Ishikawa (cell line): ENCODE measurements at regions not wholly inside any gene's neighbourhood (a gene's known extent, or its start where the extent isn't known, plus 50 kb on each side); places are given as distances from the start of the nearest gene placed in this dataset.

Experiments used
- CEBPB ChIP-seq: IDR thresholded peaks from 2 replicates; pipeline ENCODE4 v1.6.1; 2012
- CREB1 ChIP-seq: IDR thresholded peaks from 2 replicates; pipeline ENCODE4 v1.6.1; 2012; ENCODE audit warnings: low read depth
- EGR1 ChIP-seq: IDR thresholded peaks from 2 replicates; pipeline ENCODE4 v1.6.1; 2012
- EP300 ChIP-seq: IDR thresholded peaks from 2 replicates; pipeline ENCODE4 v1.6.1; 2012; ENCODE audit warnings: borderline replicate concordance
- FOXM1 ChIP-seq: IDR thresholded peaks from 2 replicates; pipeline ENCODE4 v1.6.1; 2012; ENCODE audit warnings: low read depth, borderline replicate concordance
- NFIC ChIP-seq: IDR thresholded peaks from 2 replicates; pipeline ENCODE4 v1.6.1; 2012
- RAD21 ChIP-seq: IDR thresholded peaks from 2 replicates; pipeline ENCODE4 v1.6.1; 2012; ENCODE audit warnings: low read depth
- REST ChIP-seq: IDR thresholded peaks from 2 replicates; pipeline ENCODE4 v1.6.1; 2012; ENCODE audit warnings: low read depth, mild to moderate bottlenecking
- TAF1 ChIP-seq: IDR thresholded peaks from 2 replicates; pipeline ENCODE4 v1.6.1; 2012; ENCODE audit warnings: low read depth, mild to moderate bottlenecking
- TCF12 ChIP-seq: IDR thresholded peaks from 2 replicates; pipeline ENCODE4 v1.6.1; 2012; ENCODE audit warnings: low read depth
- TEAD4 ChIP-seq: IDR thresholded peaks from 2 replicates; pipeline ENCODE4 v1.6.1; 2012
- YY1 ChIP-seq: IDR thresholded peaks from 2 replicates; pipeline ENCODE4 v1.6.1; 2012; ENCODE audit warnings: low read depth

- TF ChIP-seq TAF1 (no peak), EGR1 (no peak), RAD21 (no peak), EP300 (no peak), CREB1 (no peak), REST (no peak), TCF12 (no peak), YY1 (no peak), CEBPB (no peak), TEAD4 (no peak), FOXM1 (no peak), NFIC (no peak)
These were observed 506.3 kb upstream of the GRM7 start for GRCh38 chr3:6354653-6355052.
